ENCODE measurements at regions not wholly inside any gene's neighbourhood (a gene's known extent, or its start where the extent isn't known, plus 50 kb on each side); places are given as distances from the start of the nearest gene placed in this dataset.

- H4K20me1 ChIP-seq (replicated peaks; ENCODE audit: control insufficient read depth, extremely low read depth, insufficient read depth, low read length): no peaks in the 10 kb centered on the region
- no peaks in the 10 kb centered on the region for H3K4me1 ChIP-seq (ENCODE audit: control insufficient read depth, extremely low read depth, insufficient read depth, low read length)
- FAIRE-seq: no peak
- no peaks in the 10 kb centered on the region for H3K36me3 ChIP-seq (ENCODE audit: control insufficient read depth in 2 of 2, extremely low read depth in 1 of 2, insufficient read depth in 2 of 2, low read length in 2 of 2)
- H3K27ac ChIP-seq (ENCODE audit: insufficient read depth, low read depth, low read length): no peak overlapping the region
- H3K4me3 ChIP-seq (replicated peaks in 1 of 3; ENCODE audit: insufficient read depth in 1 of 3, low read depth in 1 of 3, low read length in 3 of 3): no peak overlapping the region
- H3K9ac ChIP-seq (replicated peaks; ENCODE audit: extremely low read depth, insufficient read depth, low read length): no peak overlapping the region
- intact Hi-C loops (cut with micrococcal nuclease): no loop called here
- no peak for DNase-seq (ENCODE audit: low read depth, low spot score)
- no peaks in the 10 kb centered on the region for H3K79me2 ChIP-seq (ENCODE audit: control insufficient read depth, insufficient read depth, low read length)
- no peaks in the 10 kb centered on the region for H3K9me1 ChIP-seq (replicated peaks; ENCODE audit: control insufficient read depth, extremely low read depth, insufficient read depth, low read length)
- CTCF ChIA-PET: no interaction called here
- H3K27me3 ChIP-seq (ENCODE audit: control insufficient read depth in 2 of 2, insufficient read depth in 2 of 2, low read length in 2 of 2): no peaks in the 10 kb centered on the region
- peaks cover 7% of the 10 kb centered on the region for H3K9me3 ChIP-seq (replicated peaks; ENCODE audit: control insufficient read depth, insufficient read depth, low read length)
- TF ChIP-seq GATA2 (IDR thresholded peaks at IDR 0.05; ENCODE audit: insufficient read depth, insufficient read length, low read depth, low read length) (no peak), POLR2A (IDR thresholded peaks at IDR 0.05; ENCODE audit: low read depth, low read length) (no peak), EZH2 (IDR thresholded peaks at IDR 0.05; ENCODE audit: borderline replicate concordance, low read depth, low read length, severe bottlenecking) (no peak), MYC (IDR thresholded peaks at IDR 0.05; ENCODE audit: low read depth, low read length) (no peak), JUN (IDR thresholded peaks at IDR 0.05; ENCODE audit: borderline replicate concordance, insufficient read depth, insufficient read length, low read depth) (no peak)
- POLR2A ChIA-PET: no interaction called here
- H3K4me2 ChIP-seq (ENCODE audit: insufficient read depth, low read length): no peak overlapping the region
- H2AFZ ChIP-seq (ENCODE audit: low read depth, low read length): no peak overlapping the region
- BruUV-seq (replicated peaks): no TSS peak
- dilution Hi-C loops (cut with MboI; ENCODE audit: extremely low pct_ligation_motif_present, low sequenced_read_pairs): no loop called here
These were observed 870.1 kb downstream of the KCNJ2 start for GRCh38 chr17:71039391-71039790.

DNA sequence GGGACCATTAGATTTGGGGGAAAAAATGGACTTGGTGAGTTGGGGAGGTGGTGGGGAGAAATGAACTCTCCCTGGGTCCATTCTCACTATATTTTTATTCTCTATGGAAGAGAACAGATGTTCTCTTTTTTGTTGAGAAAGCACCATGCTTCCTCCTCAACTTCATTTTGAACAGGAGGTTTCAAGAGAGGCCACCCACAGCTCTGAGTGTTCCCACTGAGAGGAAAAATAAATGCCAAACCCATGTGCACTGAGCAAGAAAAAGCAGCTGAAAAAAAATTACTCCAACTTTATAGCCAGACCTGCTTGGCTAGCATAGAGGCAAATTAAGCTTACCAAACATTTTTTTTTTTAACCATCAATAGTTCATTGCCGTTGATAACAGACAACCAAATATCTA lies 883.6 kb downstream of the KCNJ2 start:
- FAIRE-seq: no peak
- no peak for TF ChIP-seq FOS (IDR thresholded peaks at IDR 0.05; ENCODE audit: borderline replicate concordance, insufficient read depth, low read length)
- no peak for TF ChIP-seq JUN (IDR thresholded peaks at IDR 0.05; ENCODE audit: borderline replicate concordance, insufficient read depth, insufficient read length, low read depth)
- TF ChIP-seq, protein P1, sequence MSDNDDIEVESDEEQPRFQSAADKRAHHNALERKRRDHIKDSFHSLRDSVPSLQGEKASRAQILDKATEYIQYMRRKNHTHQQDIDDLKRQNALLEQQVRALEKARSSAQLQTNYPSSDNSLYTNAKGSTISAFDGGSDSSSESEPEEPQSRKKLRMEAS (IDR thresholded peaks at IDR 0.05; ENCODE audit: insufficient read depth, insufficient read length): no peak
- TF ChIP-seq POLR2AphosphoS5 (IDR thresholded peaks at IDR 0.05; ENCODE audit: insufficient read depth, low read depth, low read length): no peak
- no peak for TF ChIP-seq MYC (IDR thresholded peaks at IDR 0.05; ENCODE audit: low read depth, low read length)
- TF ChIP-seq EZH2 (IDR thresholded peaks at IDR 0.05; ENCODE audit: borderline replicate concordance, low read depth, low read length, severe bottlenecking): no peak
- no peak for TF ChIP-seq POLR2A (IDR thresholded peaks at IDR 0.05; ENCODE audit: low read depth, low read length)
- no peak for TF ChIP-seq GATA2 (IDR thresholded peaks at IDR 0.05; ENCODE audit: insufficient read depth, insufficient read length, low read depth, low read length)
- TF ChIP-seq, protein P2, sequence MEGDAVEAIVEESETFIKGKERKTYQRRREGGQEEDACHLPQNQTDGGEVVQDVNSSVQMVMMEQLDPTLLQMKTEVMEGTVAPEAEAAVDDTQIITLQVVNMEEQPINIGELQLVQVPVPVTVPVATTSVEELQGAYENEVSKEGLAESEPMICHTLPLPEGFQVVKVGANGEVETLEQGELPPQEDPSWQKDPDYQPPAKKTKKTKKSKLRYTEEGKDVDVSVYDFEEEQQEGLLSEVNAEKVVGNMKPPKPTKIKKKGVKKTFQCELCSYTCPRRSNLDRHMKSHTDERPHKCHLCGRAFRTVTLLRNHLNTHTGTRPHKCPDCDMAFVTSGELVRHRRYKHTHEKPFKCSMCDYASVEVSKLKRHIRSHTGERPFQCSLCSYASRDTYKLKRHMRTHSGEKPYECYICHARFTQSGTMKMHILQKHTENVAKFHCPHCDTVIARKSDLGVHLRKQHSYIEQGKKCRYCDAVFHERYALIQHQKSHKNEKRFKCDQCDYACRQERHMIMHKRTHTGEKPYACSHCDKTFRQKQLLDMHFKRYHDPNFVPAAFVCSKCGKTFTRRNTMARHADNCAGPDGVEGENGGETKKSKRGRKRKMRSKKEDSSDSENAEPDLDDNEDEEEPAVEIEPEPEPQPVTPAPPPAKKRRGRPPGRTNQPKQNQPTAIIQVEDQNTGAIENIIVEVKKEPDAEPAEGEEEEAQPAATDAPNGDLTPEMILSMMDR (IDR thresholded peaks at IDR 0.05; ENCODE audit: extremely low read depth in 1 of 2, insufficient read depth in 1 of 2, low read depth in 1 of 2, low read length in 2 of 2): no peak
- Histone ChIP-seq H3K79me2 (ENCODE audit: control insufficient read depth, insufficient read depth, low read length) (no peaks in the 10 kb centered on the region), H3K4me3 (replicated peaks in 1 of 3; ENCODE audit: insufficient read depth in 1 of 3, low read depth in 1 of 3, low read length in 3 of 3) (no peak overlapping the region), H3K27me3 (ENCODE audit: control insufficient read depth in 2 of 2, insufficient read depth in 2 of 2, low read length in 2 of 2) (no peaks in the 10 kb centered on the region), H3K4me2 (ENCODE audit: insufficient read depth, low read length) (no peak overlapping the region), H3K27ac (ENCODE audit: insufficient read depth, low read depth, low read length) (no peak overlapping the region), H3K4me1 (ENCODE audit: control insufficient read depth, extremely low read depth, insufficient read depth, low read length) (no peaks in the 10 kb centered on the region), H2AFZ (ENCODE audit: low read depth, low read length) (no peak overlapping the region), H3K9me1 (replicated peaks; ENCODE audit: control insufficient read depth, extremely low read depth, insufficient read depth, low read length) (no peaks in the 10 kb centered on the region), H3K36me3 (ENCODE audit: control insufficient read depth in 2 of 2, extremely low read depth in 1 of 2, insufficient read depth in 2 of 2, low read length in 2 of 2) (no peaks in the 10 kb centered on the region), H3K9ac (replicated peaks; ENCODE audit: extremely low read depth, insufficient read depth, low read length) (no peak overlapping the region), H4K20me1 (replicated peaks; ENCODE audit: control insufficient read depth, extremely low read depth, insufficient read depth, low read length) (no peaks in the 10 kb centered on the region), H3K9me3 (replicated peaks; ENCODE audit: control insufficient read depth, insufficient read depth, low read length) (peaks cover 4% of the 10 kb centered on the region)
- dilution Hi-C loops (cut with MboI; ENCODE audit: extremely low pct_ligation_motif_present, low sequenced_read_pairs): no loop called here
- DNase-seq (ENCODE audit: low read depth, low spot score): no peak
- intact Hi-C loops (cut with micrococcal nuclease): no loop called here
- ChIA-PET CTCF (no interaction called here), POLR2A (no interaction called here)
- no TSS peak for BruUV-seq (replicated peaks)

Data from endothelial cell of umbilical vein (primary cell).